GM19452 (cell line): ENCODE measurements at regions not wholly inside any gene's neighbourhood (a gene's known extent, or its start where the extent isn't known, plus 50 kb on each side); places are given as distances from the start of the nearest gene placed in this dataset.

Experiments
- ATAC-seq: cut with Tn5 transposase; IDR thresholded peaks from one replicate; pipeline ENCODE4 v1.9.1; 2021; ENCODE audit not compliant: unreplicated experiment

- no peak for ATAC-seq
Observed at GRCh38 chr13:57784633-57785032, 153.1 kb downstream of the PCDH17 start.

- no peak for ATAC-seq
Observed at GRCh38 chr13:57787058-57787791, 155.7 kb downstream of the PCDH17 start.

- no peak for ATAC-seq
Observed at GRCh38 chr13:57799624-57800023, 168.1 kb downstream of the PCDH17 start.

DNA sequence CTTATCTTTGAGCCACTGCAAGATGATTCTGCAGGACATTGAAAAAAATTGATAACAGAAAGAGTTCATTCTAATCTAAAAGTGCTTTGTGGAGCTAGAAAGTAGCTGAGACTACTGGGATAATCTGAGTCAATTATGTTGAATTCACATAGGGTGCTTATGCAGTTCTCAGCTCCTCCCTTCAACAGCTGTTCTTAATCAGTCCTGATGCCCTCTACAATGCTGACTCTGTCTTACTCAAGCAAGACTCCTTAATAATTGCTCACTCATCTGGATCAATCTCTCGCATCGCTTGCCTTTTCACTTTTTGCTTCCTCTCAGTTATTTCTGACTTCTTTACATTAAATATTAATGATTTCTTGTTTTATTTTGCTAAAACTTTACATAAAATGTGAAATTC lies 182.1 kb downstream of the PCDH17 start:
- no peak for ATAC-seq

- ATAC-seq: no peak
Observed at GRCh38 chr13:57815600-57815999, 184.1 kb downstream of the PCDH17 start.

DNA sequence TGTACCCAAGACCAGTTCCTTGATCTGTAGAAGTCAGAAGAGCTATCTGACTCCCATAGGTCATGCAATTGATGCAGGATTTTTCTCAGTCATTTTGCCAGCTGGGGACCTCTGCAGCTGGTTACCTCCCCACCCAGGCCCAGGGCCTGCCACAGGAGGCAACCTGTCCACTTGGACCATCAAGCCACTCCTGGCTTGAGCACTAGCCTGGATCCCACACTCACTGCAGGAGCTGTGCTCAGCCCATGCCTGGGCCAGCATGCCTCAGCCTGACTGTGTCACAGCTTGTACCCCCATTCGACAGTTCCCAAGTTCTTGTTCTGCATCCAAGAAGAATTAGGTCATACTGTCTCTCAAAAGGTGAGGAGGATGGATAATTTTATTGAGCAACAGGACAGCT lies 189.4 kb downstream of the PCDH17 start:
- no peak for ATAC-seq

DNA sequence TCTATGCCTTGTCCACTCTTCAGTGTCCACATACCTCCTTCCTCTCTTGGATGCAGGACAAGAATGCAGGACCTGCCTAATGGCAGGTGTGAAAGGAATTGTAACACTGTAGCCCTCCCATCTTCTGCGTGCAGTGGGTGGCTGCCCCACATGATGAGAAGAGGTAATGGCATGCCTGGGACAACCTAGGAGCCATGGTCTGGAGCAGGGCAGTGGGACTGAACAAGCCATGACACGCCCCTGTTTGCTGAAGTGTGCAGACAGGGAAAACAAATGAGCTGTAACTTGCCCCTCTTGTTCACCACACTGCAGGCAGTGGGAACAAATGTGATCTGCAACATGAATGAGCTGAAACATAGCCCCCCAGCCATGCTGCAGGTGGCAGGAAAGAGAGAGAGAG lies 192.2 kb downstream of the PCDH17 start:
- no peak for ATAC-seq

DNA sequence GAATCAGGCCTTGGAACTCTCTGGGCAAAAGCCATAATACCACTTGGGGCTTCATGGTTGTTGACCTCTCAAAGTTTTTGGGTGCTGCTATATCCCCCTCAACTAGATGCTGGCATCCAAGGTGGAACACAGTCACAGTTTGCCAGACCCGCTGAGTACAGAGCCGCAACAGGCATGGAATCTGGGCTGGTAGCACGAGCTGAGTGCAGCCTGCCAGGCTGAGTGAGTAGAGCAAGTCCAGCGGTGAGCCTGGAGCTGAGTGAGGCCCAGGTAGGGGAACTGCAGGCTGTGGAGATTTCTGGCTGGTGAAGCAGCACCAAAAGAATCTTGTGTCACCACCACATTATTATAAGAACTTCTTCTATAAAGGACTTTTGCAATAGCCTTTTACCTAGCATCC lies 192.6 kb downstream of the PCDH17 start:
- no peak for ATAC-seq

- ATAC-seq: no peak
Observed at GRCh38 chr13:57825066-57825465, 193.5 kb downstream of the PCDH17 start.

GRCh38 chr13:57829496-57829895 lies 198.0 kb downstream of the PCDH17 start:
- ATAC-seq: no peak

DNA sequence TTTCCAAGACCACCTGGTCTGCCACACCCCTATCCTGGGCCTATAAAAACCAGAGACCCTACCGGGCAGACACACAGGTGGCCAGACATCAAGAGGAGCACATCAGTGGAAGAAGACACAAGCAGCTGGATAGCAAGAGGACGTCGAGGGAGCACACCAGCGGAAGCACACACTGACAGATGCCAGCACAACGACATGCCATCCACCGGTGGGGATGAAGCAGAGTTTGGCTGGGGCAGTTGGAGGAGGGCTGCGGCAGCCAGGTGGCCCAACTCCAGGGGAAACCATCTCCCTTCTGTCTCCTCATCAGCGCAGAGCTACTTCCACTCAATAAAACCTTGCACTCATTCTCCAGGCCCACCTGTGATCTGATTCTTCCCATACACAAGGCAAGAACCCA lies 200.6 kb downstream of the PCDH17 start:
- ATAC-seq: no peak

DNA sequence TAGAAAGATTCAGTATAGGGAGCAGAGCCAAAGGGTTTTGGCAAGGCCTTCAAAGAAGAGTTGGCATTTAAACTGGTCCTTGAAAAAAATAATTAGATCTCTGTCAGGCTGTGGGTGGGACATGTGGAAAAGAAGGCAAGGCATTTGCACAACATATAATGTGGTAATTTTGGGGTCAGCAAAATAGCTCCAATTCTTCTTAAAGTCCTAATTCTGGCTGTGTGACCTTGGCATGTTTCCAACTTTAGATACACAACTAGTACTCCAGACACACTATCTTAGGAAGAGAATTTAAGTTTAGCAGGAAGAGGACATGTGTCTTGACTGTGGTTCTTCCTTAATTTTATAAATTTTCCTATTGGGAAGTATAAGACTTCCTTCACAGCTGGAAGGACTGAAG lies 206.3 kb downstream of the PCDH17 start:
- ATAC-seq: no peak

DNA sequence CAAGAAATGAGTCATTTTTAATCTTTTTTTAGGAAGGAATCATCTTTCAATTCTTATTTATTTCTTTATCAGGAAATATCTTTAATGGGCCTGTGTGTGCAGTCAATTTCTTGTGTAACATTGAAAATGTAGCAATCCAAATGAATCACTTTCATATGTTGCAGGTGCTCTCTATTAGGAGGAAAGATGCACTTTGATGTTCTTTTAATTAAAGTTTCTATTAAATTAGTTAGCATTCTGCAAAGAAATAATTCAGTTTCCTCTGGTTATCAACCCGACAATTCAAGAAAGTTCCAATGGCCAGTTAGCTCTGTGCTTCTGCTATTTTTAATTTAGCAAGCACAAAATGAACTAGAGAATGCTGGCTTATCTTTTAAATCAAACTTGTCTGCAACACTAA lies 212.0 kb downstream of the PCDH17 start:
- no peak for ATAC-seq

- no peak for ATAC-seq
Observed at GRCh38 chr13:57846600-57847173, 215.1 kb downstream of the PCDH17 start.

- no peak for ATAC-seq
Observed at GRCh38 chr13:57857945-57858344, 226.4 kb downstream of the PCDH17 start.

DNA sequence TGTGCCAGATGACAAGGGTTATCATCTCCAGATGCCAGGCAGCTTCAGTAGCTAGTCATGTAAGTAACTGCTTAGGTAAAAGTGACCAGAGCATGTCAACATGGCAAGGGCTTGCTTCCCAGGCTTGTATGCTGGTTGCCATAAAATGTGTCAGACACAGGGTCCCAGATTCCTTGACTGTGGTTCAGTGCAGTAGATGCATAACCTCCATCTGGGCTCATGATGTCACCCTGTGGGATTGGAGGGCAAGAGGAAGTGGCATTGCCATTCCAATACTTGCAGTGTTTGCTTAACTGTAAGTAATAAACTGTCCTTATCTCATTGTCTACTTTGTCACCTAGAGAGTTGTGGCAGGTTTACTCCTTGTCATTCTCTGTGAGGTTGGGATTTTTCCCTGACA lies 226.8 kb downstream of the PCDH17 start:
- ATAC-seq: no peak

DNA sequence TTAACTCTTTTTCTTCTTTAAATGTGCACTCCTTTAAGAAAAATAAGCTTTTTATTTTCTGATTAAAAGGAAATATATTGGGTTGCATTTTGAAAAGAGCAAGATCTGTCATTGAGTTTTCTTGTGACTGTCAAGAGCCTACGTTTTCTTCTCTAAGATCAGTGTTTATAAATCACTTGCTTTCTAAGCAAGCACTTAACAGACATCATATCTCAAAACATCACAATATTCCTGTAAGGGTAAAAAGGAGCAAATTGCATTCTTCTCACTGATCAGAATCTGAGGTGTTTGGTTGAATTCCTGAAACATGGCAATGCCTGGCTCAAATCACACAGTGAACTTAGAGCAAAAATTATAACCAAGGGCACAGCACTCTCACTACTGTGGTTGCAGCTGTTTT lies 231.3 kb downstream of the PCDH17 start:
- ATAC-seq: no peak

GRCh38 chr13:57865600-57866294 lies 234.2 kb downstream of the PCDH17 start:
- ATAC-seq: no peak

DNA sequence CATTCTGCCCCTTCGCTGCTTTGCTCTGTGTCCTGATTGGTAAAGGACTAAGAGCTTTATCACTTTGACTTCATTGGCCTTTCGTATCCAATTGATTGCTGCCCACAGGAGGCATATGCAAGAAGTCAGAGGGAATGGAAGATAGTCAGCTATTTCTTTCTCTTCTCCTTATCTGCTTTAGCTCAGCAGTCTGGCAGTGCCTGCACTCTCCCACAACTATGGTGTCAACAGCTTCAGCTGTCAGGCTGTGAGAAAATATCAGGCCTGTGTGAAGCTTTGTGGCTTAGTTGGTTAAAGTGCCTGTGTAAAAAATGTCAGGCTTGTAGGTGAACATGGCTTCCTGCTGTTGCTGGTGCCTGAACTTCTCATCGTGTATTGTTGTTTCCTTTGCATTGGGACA lies 243.0 kb downstream of the PCDH17 start:
- ATAC-seq: no peak

GRCh38 chr13:57877601-57878000 lies 246.1 kb downstream of the PCDH17 start:
- no peak for ATAC-seq

DNA sequence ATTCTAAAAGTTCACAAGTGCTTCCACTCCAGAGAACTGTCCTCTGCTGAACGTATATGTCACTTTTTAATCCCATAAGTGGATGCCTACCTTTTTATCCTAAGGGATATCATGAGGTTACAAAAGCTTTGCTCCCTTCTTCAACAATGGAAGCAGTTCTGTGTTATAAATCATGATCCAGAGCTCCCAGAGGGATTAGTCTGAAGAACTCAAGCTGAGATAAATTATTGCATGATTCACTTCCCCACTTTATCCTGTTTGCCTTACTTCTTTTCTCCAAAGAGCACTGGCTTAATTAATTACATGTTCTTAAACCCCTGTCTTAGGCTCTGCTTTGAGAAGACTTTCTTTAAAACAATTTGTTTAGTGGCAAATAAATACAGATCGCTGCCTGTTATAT lies 246.7 kb downstream of the PCDH17 start:
- no peak for ATAC-seq

DNA sequence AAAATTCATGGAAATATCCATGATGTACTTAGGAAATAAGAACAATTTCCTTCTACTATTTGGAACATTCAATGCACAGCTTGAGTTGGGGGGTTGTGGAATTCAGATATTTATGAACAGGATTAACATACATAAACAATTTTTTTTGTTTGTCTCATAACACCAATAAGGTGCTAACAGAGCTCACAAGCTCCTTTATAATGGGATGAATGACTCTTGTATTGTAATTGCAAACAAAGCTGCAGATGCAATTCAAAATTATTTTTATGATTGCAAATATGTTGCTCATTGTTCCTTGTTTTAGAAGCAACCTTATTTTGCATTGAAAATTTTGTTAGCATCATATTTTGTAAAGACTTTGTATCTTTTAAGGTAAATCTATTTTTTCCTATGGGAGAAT lies 265.7 kb downstream of the PCDH17 start:
- ATAC-seq: no peak
